ENCODE measurements at regions not wholly inside any gene's neighbourhood (a gene's known extent, or its start where the extent isn't known, plus 50 kb on each side); places are given as distances from the start of the nearest gene placed in this dataset.
"Not testable (repeated sequence)": the region's sequence is repeated elsewhere in the genome, so short reads cannot be mapped to it uniquely, and the experiment has no call there.

DNA sequence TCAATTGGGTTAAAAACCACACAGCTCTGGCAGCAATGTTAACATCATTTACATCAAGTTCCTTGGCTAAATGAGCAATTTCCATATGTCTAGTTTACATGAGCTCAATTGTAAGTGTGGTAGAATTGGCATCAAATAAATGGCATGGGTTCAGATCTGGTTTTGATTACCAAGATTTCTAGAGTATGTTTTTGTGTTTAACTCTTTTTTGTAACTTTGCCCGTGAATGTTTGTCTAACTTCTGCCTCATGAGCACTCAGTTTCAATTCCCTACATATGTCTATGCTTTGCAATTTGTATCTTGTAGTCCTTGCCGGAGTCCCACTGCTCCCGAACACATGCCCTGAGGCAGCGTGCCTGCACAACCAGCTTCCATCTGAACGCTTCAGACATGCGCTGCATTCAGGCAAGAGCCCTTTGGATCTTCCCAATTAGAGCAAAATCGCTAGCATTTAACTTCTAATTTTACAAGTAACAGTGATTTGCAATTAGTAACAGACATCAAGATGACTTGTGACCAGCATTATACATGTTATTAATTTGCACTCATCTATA is 644.4 kb downstream of the TRIML1 start:
- H3K4me3 Mint-ChIP-seq = no peak overlapping the region
- no peaks in the 10 kb centered on the region for H3K4me1 Mint-ChIP-seq
- no peak for TF ChIP-seq CTCF (IDR thresholded peaks at IDR 0.05; ENCODE audit: unreplicated experiment in 3 of 3)
- no peaks in the 10 kb centered on the region for H3K9me3 Mint-ChIP-seq
- no peak overlapping the region for H3K27ac Mint-ChIP-seq
- H3K36me3 Mint-ChIP-seq (ENCODE audit: low read depth) = no peaks in the 10 kb centered on the region
- H3K27me3 Mint-ChIP-seq (ENCODE audit: low read depth) = no peaks in the 10 kb centered on the region

DNA sequence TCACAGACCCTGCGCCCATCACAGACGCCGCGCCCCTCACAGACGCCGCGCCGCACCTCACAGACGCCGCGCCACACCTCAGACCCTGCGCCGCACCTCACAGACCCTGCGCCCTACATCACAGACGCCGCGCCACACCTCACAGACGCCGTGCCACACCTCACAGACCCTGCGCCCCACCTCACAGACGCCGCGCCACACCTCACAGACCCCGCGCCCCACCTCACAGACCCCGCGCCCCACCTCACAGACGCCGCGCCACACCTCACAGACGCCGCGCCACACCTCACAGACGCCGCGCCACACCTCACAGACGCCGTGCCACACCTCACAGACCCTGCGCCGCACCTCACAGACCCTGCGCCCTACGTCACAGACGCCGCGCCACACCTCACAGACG is 657.4 kb downstream of the TRIML1 start:
- not testable (repeated sequence) for H3K9me3 Mint-ChIP-seq; H3K36me3 Mint-ChIP-seq (ENCODE audit: low read depth); H3K27ac Mint-ChIP-seq

DNA sequence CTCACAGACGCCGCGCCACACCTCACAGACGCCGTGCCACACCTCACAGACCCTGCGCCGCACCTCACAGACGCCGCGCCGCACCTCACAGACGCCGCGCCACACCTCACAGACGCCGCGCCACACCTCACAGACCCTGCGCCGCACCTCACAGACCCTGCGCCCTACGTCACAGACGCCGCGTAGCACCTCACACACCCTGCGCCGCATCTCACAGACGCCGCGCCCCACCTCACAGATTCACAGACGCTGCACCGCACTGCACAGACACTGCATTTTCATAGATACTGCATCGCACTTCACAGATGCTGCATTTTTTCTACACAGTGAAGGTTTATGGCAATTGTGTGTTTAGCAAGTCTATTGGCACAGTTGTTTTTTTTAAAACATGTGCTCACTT is 657.8 kb downstream of the TRIML1 start:
- not testable (repeated sequence) for H3K9me3 Mint-ChIP-seq; H3K27me3 Mint-ChIP-seq (ENCODE audit: low read depth); H3K4me3 Mint-ChIP-seq; H3K27ac Mint-ChIP-seq; H3K4me1 Mint-ChIP-seq; H3K36me3 Mint-ChIP-seq (ENCODE audit: low read depth)

More for the DNA sequence above, 657.4 kb downstream of the TRIML1 start:
- H3K4me3 Mint-ChIP-seq; H3K4me1 Mint-ChIP-seq; H3K27me3 Mint-ChIP-seq (ENCODE audit: low read depth): not testable (repeated sequence)

DNA sequence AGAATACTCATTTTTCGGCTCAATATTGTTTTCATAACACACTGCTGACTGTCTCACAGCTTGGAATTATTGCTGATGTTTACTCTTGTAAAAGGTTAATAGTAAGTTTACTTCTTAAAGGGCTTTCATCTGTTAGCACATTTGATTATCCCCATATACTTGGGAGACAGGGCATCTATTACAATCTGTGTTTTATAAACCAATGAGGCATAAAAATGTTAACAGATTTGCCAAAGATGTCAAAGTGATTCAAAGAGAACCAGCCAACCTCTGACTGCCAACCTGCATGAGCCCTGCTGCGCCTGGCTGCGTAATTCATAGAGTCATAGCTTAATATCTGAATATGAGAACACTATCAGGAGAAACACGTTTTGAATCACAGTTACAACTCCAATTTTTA is 665.6 kb downstream of the TRIML1 start:
- H3K9me3 Mint-ChIP-seq = no peaks in the 10 kb centered on the region
- no peaks in the 10 kb centered on the region for H3K27me3 Mint-ChIP-seq (ENCODE audit: low read depth)
- TF ChIP-seq CTCF (IDR thresholded peaks at IDR 0.05; ENCODE audit: unreplicated experiment in 3 of 3) = no peak
- H3K27ac Mint-ChIP-seq = no peak overlapping the region
- no peak overlapping the region for H3K4me3 Mint-ChIP-seq
- no peaks in the 10 kb centered on the region for H3K4me1 Mint-ChIP-seq
- no peaks in the 10 kb centered on the region for H3K36me3 Mint-ChIP-seq (ENCODE audit: low read depth)

DNA sequence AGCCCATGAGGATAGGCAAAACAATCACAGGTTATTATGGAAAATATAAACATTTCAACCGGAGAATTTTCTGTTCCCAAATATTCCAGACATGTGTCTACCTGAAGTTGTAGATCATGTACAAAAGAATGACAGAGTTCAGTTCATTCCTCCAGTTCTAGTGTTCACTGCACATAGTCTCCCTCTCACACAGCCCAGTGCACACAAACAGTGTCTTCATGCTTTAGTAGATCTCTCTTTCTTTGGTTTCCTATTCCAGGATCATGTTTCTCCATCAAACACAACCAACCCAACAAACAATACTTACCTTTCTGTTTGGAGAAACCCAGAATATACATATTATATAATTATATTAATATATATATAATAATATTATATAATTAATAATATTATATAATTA is 671.9 kb downstream of the TRIML1 start:
- no peaks in the 10 kb centered on the region for H3K36me3 Mint-ChIP-seq (ENCODE audit: low read depth)
- H3K4me3 Mint-ChIP-seq = no peak overlapping the region
- H3K27me3 Mint-ChIP-seq (ENCODE audit: low read depth) = no peaks in the 10 kb centered on the region
- no peak for TF ChIP-seq CTCF (IDR thresholded peaks at IDR 0.05; ENCODE audit: unreplicated experiment in 3 of 3)
- H3K4me1 Mint-ChIP-seq = no peaks in the 10 kb centered on the region
- H3K27ac Mint-ChIP-seq = no peak overlapping the region
- H3K9me3 Mint-ChIP-seq = peaks cover 4% of the 10 kb centered on the region

DNA sequence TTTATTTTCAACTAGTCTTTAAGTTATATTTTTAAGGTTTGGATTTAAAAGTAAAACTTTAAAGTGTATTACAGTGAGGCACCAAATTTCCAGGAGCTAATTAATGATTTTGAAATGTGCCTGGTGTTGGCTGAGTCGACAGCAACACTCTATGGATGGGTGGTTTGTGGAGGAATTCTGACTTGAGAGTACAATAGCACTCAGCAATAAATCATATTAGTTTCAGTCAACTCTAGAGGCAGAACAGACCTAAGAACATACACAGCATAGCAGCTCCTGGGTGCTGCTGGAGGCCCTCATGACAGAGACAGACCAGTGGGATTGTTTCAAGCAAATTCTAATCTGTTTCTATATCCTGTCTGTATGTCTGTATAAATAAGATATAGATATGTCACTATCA is 673.4 kb downstream of the TRIML1 start:
- Mint-ChIP-seq H3K27me3 (ENCODE audit: low read depth) (no peaks in the 10 kb centered on the region), H3K27ac (no peak overlapping the region), H3K9me3 (peaks cover 4% of the 10 kb centered on the region), H3K4me1 (no peaks in the 10 kb centered on the region), H3K4me3 (no peak overlapping the region), H3K36me3 (ENCODE audit: low read depth) (no peaks in the 10 kb centered on the region)
- no peak for TF ChIP-seq CTCF (IDR thresholded peaks at IDR 0.05; ENCODE audit: unreplicated experiment in 3 of 3)

DNA sequence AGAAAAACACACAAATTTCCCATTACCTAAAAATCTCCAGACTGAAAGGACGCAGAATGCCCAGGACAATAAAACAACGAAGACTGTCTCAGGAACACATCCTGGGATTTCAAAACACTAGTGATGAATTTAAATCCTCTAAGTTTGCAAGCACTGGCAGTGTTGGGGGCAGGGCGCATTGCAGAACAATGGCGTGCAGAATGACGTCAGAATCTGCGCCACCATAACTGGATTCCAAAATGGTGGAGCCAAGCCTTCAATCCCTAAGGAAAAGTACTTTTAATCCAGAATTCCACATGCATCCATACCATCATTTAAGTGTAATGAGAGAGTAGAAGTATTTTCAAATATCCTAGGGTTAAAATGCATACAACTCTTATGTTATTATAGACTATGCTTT is 679.1 kb downstream of the TRIML1 start:
- Mint-ChIP-seq H3K4me3 (no peak overlapping the region), H3K36me3 (ENCODE audit: low read depth) (no peaks in the 10 kb centered on the region), H3K27me3 (ENCODE audit: low read depth) (no peaks in the 10 kb centered on the region), H3K9me3 (peaks cover 4% of the 10 kb centered on the region), H3K4me1 (no peaks in the 10 kb centered on the region), H3K27ac (no peak overlapping the region)
- no peak for TF ChIP-seq CTCF (IDR thresholded peaks at IDR 0.05; ENCODE audit: unreplicated experiment in 3 of 3)

Data from nephron (organoid).